Colonic mucosa (tissue), 4 donors: ENCODE measurements at regions not wholly inside any gene's neighbourhood (a gene's known extent, or its start where the extent isn't known, plus 50 kb on each side); places are given as distances from the start of the nearest gene placed in this dataset.

Experiments used
- DNase-seq: peaks from one replicate; pipeline ENCODE4 v3.0.0-alpha.2; 2020
- H3K27ac ChIP-seq: fragments of 200-600 bp; one replicate; pipeline ENCODE4 v1.8.0; 2021
- H3K27me3 ChIP-seq: fragments of 200-600 bp; one replicate; pipeline ENCODE4 v1.8.0; 2021
- H3K36me3 ChIP-seq: fragments of 200-600 bp; one replicate; pipeline ENCODE4 v1.8.0; 2021
- H3K4me1 ChIP-seq: fragments of 200-600 bp; one replicate; pipeline ENCODE4 v1.8.0; 2021; ENCODE audit warnings: mild to moderate bottlenecking
- H3K4me3 ChIP-seq: fragments of 200-600 bp; one replicate; pipeline ENCODE4 v1.8.0; 2021
- H3K9ac ChIP-seq, 2 donors: one replicate each; pipeline ENCODE4 v1.7.0; 2013; ENCODE audit warnings: control low read depth in 2 of 2, low read depth in 2 of 2, low read length in 2 of 2
- H3K9me3 ChIP-seq: fragments of 200-600 bp; one replicate; pipeline ENCODE4 v1.8.0; 2021
- intact Hi-C: fragments of 100-400 bp; cut with DNase I; formaldehyde crosslinking; loops from one replicate; pipeline ENCODE4 v1.14.1; 2022
- TF ChIP-seq, protein P1 (sequence below): fragments of 200-600 bp; IDR thresholded peaks from one replicate; pipeline ENCODE4 v1.8.0; 2022; ENCODE audit warnings: antibody characterized with exemption, mild to moderate bottlenecking
- donor health status: healthy.
- donor health status: DM: no; HTN: no; CAD: no.
- donor health status: DM: no; HTN: no; CAD: no.

- Histone ChIP-seq H3K9me3 (no peaks in the 10 kb centered on the region), H3K4me3 (no peak overlapping the region), H3K27ac (no peak overlapping the region), H3K27me3 (no peaks in the 10 kb centered on the region), H3K9ac (no peak overlapping the region), H3K4me1 (no peaks in the 10 kb centered on the region), H3K36me3 (no peaks in the 10 kb centered on the region)
- no peak for DNase-seq
- intact Hi-C loops: no loop called here
- TF ChIP-seq, protein P1, sequence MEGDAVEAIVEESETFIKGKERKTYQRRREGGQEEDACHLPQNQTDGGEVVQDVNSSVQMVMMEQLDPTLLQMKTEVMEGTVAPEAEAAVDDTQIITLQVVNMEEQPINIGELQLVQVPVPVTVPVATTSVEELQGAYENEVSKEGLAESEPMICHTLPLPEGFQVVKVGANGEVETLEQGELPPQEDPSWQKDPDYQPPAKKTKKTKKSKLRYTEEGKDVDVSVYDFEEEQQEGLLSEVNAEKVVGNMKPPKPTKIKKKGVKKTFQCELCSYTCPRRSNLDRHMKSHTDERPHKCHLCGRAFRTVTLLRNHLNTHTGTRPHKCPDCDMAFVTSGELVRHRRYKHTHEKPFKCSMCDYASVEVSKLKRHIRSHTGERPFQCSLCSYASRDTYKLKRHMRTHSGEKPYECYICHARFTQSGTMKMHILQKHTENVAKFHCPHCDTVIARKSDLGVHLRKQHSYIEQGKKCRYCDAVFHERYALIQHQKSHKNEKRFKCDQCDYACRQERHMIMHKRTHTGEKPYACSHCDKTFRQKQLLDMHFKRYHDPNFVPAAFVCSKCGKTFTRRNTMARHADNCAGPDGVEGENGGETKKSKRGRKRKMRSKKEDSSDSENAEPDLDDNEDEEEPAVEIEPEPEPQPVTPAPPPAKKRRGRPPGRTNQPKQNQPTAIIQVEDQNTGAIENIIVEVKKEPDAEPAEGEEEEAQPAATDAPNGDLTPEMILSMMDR: no peak
These were observed 222.6 kb upstream of the NFE2L3 start for GRCh38 chr7:25929448-25929847.

DNA sequence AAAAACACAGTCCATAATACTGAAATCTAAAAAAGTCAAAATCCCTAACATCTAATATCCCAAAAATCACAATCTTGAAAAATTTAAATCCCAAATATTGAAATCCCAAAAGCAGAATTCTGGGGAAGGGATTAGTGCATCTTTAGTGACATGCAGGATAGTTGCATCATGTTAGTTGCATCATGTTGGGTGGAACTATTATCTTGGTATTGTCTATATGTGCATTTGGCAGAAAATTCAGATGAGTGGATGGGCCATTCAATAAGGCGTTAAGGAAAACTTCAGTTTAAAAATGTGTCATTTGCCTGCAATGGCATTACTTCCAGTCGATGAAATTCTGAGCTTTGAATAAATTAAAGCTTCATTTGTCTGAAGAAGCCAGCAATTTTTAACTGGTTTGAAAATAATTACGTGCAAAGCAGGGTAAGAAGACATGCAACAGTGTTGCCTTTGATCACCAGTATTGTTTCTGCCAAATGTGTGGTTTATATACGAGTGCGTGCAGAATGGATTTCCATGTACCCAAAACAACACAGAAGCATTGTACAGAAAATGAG lies 221.4 kb upstream of the NFE2L3 start:
- H3K27me3 ChIP-seq: no peaks in the 10 kb centered on the region
- H3K9ac ChIP-seq: no peak overlapping the region
- TF ChIP-seq, protein P1: no peak
- no peaks in the 10 kb centered on the region for H3K4me1 ChIP-seq
- no peak overlapping the region for H3K4me3 ChIP-seq
- intact Hi-C loops: no loop called here
- DNase-seq: no peak
- no peaks in the 10 kb centered on the region for H3K36me3 ChIP-seq
- no peaks in the 10 kb centered on the region for H3K9me3 ChIP-seq
- H3K27ac ChIP-seq: no peak overlapping the region

- no peaks in the 10 kb centered on the region for H3K4me1 ChIP-seq
- H3K9ac ChIP-seq: no peak overlapping the region
- H3K27me3 ChIP-seq: no peaks in the 10 kb centered on the region
- TF ChIP-seq, protein P1: no peak
- intact Hi-C loops: no loop called here
- no peak overlapping the region for H3K27ac ChIP-seq
- no peaks in the 10 kb centered on the region for H3K9me3 ChIP-seq
- DNase-seq: no peak
- no peaks in the 10 kb centered on the region for H3K36me3 ChIP-seq
- no peak overlapping the region for H3K4me3 ChIP-seq
These were observed 220.8 kb upstream of the NFE2L3 start for GRCh38 chr7:25931156-25931555.

GRCh38 chr7:25933921-25934320 lies 218.1 kb upstream of the NFE2L3 start:
- H3K9ac ChIP-seq: no peak overlapping the region
- no peaks in the 10 kb centered on the region for H3K4me1 ChIP-seq
- H3K4me3 ChIP-seq: no peak overlapping the region
- no peaks in the 10 kb centered on the region for H3K9me3 ChIP-seq
- no peak overlapping the region for H3K27ac ChIP-seq
- TF ChIP-seq, protein P1: no peak
- H3K27me3 ChIP-seq: no peaks in the 10 kb centered on the region
- DNase-seq: no peak
- H3K36me3 ChIP-seq: no peaks in the 10 kb centered on the region
- intact Hi-C loops: no loop called here

DNA sequence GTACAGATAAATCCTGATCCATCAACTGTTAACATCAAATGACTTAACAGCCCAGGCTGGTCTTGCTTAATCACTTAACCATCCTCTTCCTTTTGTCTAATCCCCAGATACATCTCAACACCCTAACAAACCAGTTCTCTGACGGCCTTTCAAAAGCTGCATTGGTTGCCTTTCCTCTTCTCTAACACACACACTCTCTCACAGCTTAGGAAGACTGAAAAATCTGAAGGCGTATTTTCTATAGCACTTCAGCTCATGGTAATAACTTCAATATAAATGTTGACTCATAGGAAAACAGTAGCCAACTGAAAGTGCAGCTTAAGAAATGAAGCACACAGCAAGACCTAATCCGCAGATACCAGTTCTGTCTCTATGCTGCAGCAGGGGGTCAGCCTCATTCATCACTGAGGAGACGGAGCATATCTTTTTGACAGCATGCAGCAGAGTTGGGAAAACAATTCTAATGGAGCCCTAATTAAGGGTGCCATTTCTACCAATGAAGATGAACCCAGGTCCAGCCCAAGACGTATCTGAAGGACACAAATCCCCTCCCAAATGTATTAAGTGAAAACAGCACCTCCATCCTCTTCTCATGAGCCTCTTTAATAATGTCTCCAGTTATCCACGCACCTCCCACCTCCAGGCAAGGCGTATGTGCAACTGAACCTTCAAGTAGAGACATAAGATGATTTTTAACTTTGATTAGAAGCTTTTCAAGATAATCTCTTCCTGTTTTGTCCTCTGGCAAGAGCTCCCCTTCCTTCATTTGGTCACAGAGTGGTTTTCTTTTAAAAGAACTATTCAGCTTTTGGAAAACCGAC lies 211.7 kb upstream of the NFE2L3 start:
- Histone ChIP-seq H3K36me3 (no peaks in the 10 kb centered on the region), H3K4me3 (no peak overlapping the region), H3K27ac (peak overlapping the region; percentile 73), H3K9me3 (no peaks in the 10 kb centered on the region), H3K9ac (peak overlapping the region in 1 of 2 donors; percentile 47), H3K4me1 (no peaks in the 10 kb centered on the region), H3K27me3 (no peaks in the 10 kb centered on the region)
- TF ChIP-seq, protein P1: no peak
- intact Hi-C loops: no loop called here
- no peak for DNase-seq
